ENCODE measurements at regions not wholly inside any gene's neighbourhood (a gene's known extent, or its start where the extent isn't known, plus 50 kb on each side); places are given as distances from the start of the nearest gene placed in this dataset.

DNA sequence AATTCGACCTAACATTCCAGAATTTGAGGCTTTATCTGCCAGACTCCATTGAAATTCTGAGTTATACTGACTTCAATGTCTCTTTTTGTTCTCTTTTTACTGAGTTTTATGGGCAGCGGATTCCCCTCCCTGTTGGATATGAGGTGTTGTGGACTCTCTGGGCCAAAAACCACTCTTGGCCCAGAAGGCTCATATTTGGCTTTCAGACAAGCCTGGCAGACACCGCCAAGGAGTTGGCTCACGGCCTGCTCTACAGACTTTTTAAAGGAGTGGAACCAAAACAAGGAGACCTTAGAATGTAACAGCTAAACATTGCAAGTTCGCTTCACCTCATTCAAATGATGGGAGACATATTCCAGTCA lies 206.4 kb upstream of the NCKAP5 start:
- DNase-seq: no peak

DNA sequence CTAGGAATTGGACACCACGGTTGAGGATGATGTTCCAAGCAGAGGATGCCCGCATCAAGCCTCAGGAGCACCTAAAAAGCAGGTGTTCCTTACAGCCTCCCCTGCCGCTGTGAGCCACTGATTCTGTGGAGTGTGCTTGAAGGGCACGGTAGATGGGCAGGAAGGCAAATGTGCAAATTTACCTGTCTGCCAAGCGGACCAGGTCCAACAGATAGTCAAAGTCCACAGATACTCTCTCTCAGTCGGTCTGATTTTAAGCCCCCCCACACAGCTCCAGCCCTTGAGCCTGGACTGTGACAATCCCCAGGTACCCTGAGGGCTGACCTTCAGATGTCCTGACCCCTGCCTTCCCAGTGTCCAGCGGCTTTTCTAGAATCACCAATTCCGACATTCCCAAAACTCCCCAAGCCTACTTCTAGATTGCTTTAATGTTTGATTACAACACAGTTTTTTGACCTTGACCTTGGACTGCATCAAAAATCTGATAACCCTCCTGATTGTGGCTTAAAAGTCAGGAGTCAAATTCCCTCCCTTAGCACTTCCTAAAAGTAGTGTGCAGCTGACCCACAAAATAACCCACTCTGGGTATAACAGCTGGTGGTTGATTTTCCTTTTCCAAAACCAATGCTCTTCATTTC lies 208.8 kb upstream of the NCKAP5 start:
- DNase-seq: no peak

DNA sequence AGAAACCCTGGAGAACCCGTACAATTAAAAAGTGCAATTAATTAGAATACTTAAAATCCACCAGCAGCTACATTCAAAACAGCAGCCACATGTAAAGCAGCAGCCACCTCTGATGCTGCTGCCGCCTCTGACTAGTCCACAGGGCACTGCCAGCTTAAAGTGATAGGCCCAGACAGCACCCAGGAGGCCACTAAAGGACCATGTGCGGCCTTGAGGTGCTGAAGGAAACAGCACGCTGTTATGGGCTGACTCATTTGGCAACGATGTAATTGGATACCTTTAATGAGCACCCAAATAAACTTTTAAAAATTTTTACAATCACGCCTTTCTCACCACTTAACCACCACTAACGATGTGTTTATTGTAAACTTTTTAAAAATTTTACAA lies 209.3 kb upstream of the NCKAP5 start:
- DNase-seq: no peak

- no peak for DNase-seq
Measured at GRCh38 chr2:133780099-133780996, 212.1 kb upstream of the NCKAP5 start.

- no peak for DNase-seq
Measured at GRCh38 chr2:133780997-133781513, 212.8 kb upstream of the NCKAP5 start.

DNA sequence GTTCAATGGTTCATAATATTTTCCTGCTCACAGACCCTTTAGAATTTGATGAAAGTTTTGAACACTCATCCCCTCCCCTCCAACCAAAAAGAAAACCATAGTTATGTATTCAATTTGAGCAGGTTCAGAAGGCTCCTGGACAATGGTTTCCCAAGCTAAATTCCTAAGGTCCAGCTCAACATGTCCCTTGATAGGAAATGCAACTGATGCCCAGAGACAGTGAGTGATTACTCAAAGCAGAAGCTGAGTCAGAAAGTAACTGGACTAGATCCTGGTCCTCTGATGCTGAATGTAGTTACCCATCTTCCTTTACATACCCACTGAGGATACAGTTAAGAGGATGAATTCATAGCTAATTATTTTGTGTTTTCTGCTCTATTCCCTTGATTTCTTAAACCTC lies 218.9 kb upstream of the NCKAP5 start:
- DNase-seq: no peak

DNA sequence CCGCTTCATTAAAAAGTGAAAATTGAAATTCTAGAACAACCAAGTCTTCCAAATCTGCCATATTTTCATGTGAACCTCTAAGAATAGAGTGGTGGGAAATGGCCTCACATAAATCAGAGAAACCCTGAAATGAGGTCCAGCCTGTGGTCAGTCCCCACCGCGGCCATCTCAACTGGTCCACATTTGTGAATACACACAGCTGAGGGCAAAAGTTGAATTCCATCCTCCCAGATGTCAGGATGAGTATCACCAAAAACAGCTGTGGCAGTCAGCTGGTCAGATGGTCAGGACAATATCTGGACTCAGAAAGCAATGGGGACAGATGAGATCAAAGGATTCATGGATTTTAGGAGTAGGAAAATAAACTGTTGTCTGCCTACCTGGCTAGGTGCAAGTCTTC lies 219.4 kb upstream of the NCKAP5 start:
- DNase-seq: no peak

DNA sequence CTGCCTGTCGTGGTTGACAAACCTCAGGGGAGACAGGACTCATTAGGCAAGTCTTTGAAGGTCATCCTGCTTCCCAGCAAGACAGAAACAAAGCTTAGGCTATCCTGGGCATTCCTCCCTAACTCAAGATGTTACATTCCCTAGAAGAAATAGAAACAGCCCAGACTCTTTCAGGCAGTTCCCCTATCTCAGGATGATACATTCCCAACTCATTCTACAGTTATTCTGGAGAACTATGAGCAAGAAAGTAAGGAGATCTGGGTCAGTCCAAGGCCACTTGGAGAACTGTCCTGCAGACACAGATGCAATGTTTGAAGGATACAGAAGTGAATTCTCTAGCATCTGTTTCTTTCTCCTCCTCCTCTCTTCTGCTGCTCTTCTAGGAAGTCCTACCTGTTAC lies 220.1 kb upstream of the NCKAP5 start:
- DNase-seq: no peak

GRCh38 chr2:133789743-133790142 lies 221.5 kb upstream of the NCKAP5 start:
- DNase-seq: no peak

GRCh38 chr2:133790711-133791110 lies 222.4 kb upstream of the NCKAP5 start:
- DNase-seq: no peak

DNA sequence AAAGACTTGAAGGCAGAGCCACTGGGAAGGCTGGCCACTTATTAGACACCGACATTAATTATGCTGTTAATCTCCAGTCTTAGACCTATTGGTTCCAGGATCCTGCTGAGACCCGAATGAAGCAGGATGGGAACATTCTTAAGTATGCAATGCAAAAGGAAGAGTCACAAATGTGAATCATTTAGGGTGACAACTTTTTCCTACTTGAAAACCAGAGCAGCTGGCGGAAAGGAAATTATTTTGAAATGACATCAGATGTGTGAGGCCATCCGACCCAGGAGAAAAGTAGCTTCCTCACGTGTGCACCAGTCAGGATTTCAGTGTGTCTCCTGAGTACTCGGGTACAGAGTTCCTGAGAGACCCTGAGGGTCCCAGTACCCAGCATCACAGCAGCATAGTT lies 222.9 kb upstream of the NCKAP5 start:
- DNase-seq: no peak

DNA sequence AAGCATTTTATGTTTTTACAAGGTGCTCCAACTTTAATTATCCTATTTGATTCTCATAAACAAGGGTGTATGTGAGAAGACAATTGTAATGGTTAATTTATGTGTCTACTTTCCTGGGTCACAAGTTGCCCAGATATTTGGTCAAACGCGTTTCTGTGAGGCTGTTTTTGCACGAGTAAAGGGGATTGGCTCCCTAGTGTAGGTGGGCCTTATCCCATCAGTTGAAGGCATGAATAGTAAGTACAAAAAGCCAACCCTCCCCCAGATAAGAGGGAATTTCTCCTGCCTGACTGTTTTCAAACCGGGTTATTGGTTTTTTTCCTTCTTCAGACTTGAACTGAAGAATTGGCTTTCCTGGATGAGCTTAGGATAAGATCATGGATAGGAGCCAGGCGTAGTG lies 224.0 kb upstream of the NCKAP5 start:
- DNase-seq: no peak

DNA sequence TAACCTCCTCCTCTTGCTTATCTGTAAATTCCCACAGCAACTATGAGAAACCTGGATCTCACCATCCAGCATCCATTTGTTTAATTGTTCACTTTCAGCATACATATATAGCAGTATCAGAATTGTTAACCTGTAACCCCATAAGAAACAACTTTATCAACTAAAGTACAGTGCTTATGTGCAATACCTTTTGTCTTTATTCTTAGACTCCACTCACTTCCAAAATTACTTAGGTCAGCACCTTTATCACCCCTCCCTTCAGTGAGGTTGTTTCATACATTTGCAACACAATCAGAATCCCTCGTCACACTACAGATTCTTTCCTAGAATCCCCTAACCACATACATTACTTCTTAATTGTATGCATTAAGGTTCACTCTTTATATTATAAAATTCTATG lies 225.9 kb upstream of the NCKAP5 start:
- no peak for DNase-seq

GRCh38 chr2:133801946-133802345 lies 233.7 kb upstream of the NCKAP5 start:
- DNase-seq: no peak

DNA sequence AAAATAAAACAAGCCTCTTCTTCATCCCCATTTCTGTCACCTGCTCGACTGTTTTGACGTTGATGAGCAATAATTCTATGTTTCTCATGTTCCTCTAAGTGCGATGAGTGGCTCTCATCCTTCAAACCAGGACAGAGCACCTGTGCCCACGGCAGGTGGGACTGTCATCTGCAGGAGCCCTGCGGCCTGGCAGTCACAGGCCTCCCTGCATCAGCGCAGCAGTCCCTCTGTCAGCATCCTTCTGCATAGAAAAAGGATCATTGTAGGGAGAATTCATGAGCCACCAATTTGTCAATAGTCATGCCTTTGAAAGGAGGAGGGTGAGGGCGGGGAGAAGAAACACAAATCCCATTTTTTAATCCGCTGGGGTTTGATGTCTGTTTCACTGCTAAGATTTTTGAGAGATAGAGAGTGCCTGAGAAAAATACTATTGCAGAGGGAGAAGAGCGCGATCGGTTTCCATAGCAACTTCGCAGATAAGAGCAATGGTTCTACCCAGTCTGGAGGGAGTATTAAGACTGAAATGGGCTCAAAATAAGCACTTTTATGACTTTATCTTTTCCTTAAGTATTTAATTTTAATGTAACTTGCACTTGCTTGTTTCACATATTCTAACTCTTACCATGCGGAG lies 234.3 kb upstream of the NCKAP5 start:
- DNase-seq: no peak

- no peak for DNase-seq
Measured at GRCh38 chr2:133806564-133806963, 238.3 kb upstream of the NCKAP5 start.

GRCh38 chr2:133809485-133809884 lies 241.2 kb upstream of the NCKAP5 start:
- no peak for DNase-seq

DNA sequence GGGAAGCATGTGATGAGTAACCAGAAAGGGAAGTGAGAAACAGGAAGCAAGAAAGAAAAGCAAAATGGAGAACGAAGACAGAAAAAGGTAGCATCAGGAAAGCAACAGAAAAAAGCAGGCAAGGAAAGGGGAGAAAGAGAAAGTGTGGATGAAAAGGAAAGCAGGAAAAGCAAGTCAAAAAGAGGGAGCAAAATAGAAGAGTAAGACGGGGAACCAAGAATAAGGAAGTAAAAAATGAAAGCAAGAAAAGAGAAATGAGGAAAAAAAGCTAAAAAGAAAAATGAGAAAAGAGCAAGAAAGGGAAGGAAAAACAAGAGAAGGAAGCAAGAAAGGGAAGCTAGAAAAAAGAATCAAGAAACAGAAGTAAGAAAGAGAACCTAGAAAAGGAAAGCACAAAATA lies 242.3 kb upstream of the NCKAP5 start:
- DNase-seq: no peak

GRCh38 chr2:133811409-133812125 lies 243.3 kb upstream of the NCKAP5 start:
- no peak for DNase-seq

- DNase-seq: no peak
Measured at GRCh38 chr2:133812826-133813617, 244.8 kb upstream of the NCKAP5 start.

DNA sequence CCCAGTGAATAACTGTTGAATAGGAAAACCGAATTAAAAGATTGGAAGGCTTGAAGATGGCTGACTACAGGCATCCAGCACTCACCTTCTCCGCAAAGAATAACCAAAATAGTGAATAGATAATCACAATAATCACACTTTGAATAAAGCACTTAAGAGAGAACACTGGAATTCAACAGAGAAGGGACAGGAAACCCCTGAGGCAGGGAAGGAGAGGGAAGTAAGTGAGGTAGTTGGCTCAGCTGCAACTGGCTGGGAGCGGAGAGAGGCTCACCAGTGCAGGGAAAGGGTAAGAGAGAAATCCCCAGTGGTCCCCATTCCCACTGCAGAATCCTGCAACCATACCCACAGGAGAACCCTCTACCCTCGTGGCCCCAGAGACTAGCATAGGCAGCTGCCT lies 246.6 kb upstream of the NCKAP5 start:
- DNase-seq: no peak

DNA sequence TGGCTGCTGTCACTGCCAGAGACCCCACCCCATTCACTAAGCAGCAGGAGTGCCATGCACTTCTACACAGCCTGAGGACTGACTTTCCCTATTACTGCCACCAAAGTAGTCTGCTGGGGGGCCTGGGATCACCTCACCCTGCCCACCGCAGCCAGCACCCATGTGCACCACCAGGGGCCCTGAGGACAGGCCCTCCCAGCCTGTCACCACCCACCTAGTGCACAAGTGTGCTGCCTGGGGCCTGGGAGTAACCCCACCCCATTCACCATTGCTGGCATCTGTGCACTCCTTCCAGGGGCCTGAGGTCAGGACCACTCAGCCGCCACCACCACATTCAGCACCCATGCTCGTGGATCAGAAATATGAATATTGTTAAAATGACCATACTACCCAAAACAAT lies 247.8 kb upstream of the NCKAP5 start:
- DNase-seq: no peak
